ENCODE measurements at regions not wholly inside any gene's neighbourhood (a gene's known extent, or its start where the extent isn't known, plus 50 kb on each side); places are given as distances from the start of the nearest gene placed in this dataset.
"Not testable (repeated sequence)": the region's sequence is repeated elsewhere in the genome, so short reads cannot be mapped to it uniquely, and the experiment has no call there.

- H3K27me3 ChIP-seq (ENCODE audit: insufficient read depth, poor library complexity, severe bottlenecking), result peaks cover 30% of the 10 kb centered on the region
- DNase-seq (ENCODE audit: low read depth in 1 of 2, low spot score in 1 of 2), result no peak
- no peak overlapping the region for H3K27ac ChIP-seq (replicated peaks)
- TF ChIP-seq REST (IDR thresholded peaks at IDR 0.05; ENCODE audit: insufficient replicate concordance, low read depth) (no peak), POLR2AphosphoS5 (IDR thresholded peaks at IDR 0.05; ENCODE audit: low read depth) (no peak), GABPA (IDR thresholded peaks at IDR 0.05; ENCODE audit: low read depth) (no peak), SPI1 (IDR thresholded peaks at IDR 0.05; ENCODE audit: borderline replicate concordance, low read depth) (no peak)
- no peak overlapping the region for H3K4me3 ChIP-seq (replicated peaks; ENCODE audit: insufficient read depth, low read length)
These were observed 66.2 kb upstream of the USP15 start for GRCh38 chr12:62194031-62194430.

GRCh38 chr12:62194616-62195015 is 65.6 kb upstream of the USP15 start:
- no peak overlapping the region for H3K27ac ChIP-seq (replicated peaks)
- TF ChIP-seq GABPA (IDR thresholded peaks at IDR 0.05; ENCODE audit: low read depth) (no peak), CTCF (IDR thresholded peaks at IDR 0.05; ENCODE audit: insufficient read depth, low read length) (no peak), POLR2AphosphoS5 (IDR thresholded peaks at IDR 0.05; ENCODE audit: low read depth) (no peak), REST (IDR thresholded peaks at IDR 0.05; ENCODE audit: insufficient replicate concordance, low read depth) (no peak), SPI1 (IDR thresholded peaks at IDR 0.05; ENCODE audit: borderline replicate concordance, low read depth) (no peak)
- H3K27me3 ChIP-seq (ENCODE audit: insufficient read depth, poor library complexity, severe bottlenecking), result peaks cover 25% of the 10 kb centered on the region
- H3K4me3 ChIP-seq (replicated peaks; ENCODE audit: insufficient read depth, low read length), result no peak overlapping the region
- DNase-seq (ENCODE audit: low read depth in 1 of 2, low spot score in 1 of 2), result peak in 1 of 2 experiments; percentile 43

- no peak for DNase-seq (ENCODE audit: low read depth in 1 of 2, low spot score in 1 of 2)
- no peak overlapping the region for H3K4me3 ChIP-seq (replicated peaks; ENCODE audit: insufficient read depth, low read length)
- TF ChIP-seq REST (IDR thresholded peaks at IDR 0.05; ENCODE audit: insufficient replicate concordance, low read depth), result no peak
- no peak for TF ChIP-seq SPI1 (IDR thresholded peaks at IDR 0.05; ENCODE audit: borderline replicate concordance, low read depth)
- no peak for TF ChIP-seq POLR2AphosphoS5 (IDR thresholded peaks at IDR 0.05; ENCODE audit: low read depth)
- no peak for TF ChIP-seq GABPA (IDR thresholded peaks at IDR 0.05; ENCODE audit: low read depth)
- no peak for TF ChIP-seq CTCF (IDR thresholded peaks at IDR 0.05; ENCODE audit: insufficient read depth, low read length)
- no peak overlapping the region for H3K27ac ChIP-seq (replicated peaks)
- peaks cover 9% of the 10 kb centered on the region for H3K27me3 ChIP-seq (ENCODE audit: insufficient read depth, poor library complexity, severe bottlenecking)
These were observed 64.1 kb upstream of the USP15 start for GRCh38 chr12:62196146-62196545.

- not testable (repeated sequence) for H3K27me3 ChIP-seq (ENCODE audit: insufficient read depth, poor library complexity, severe bottlenecking); H3K4me3 ChIP-seq (replicated peaks; ENCODE audit: insufficient read depth, low read length); DNase-seq (ENCODE audit: low read depth in 1 of 2, low spot score in 1 of 2); H3K27ac ChIP-seq (replicated peaks)
These were observed 57.3 kb upstream of the USP15 start for GRCh38 chr12:62202861-62203260.
